OCI-LY7 (cell line): ENCODE measurements at regions not wholly inside any gene's neighbourhood (a gene's known extent, or its start where the extent isn't known, plus 50 kb on each side); places are given as distances from the start of the nearest gene placed in this dataset.

Experiments
- EZH2phosphoT487 ChIP-seq: fragments of 200-600 bp; sonication (generic); IDR thresholded peaks from 2 replicates; pipeline ENCODE4 v1.6.1; 2018; ENCODE audit warnings: low read depth, borderline replicate concordance, mild to moderate bottlenecking, mixed run types, antibody characterized with exemption, low read length, moderate library complexity, mixed read lengths
- TF ChIP-seq, protein P1 (sequence below): fragments of 200-600 bp; sonication (generic); conservative IDR thresholded peaks from 2 replicates; pipeline ENCODE4 v1.5.1; 2014; ENCODE audit warnings: mild to moderate bottlenecking, antibody characterized with exemption, low read length, moderate library complexity, mixed read lengths

DNA sequence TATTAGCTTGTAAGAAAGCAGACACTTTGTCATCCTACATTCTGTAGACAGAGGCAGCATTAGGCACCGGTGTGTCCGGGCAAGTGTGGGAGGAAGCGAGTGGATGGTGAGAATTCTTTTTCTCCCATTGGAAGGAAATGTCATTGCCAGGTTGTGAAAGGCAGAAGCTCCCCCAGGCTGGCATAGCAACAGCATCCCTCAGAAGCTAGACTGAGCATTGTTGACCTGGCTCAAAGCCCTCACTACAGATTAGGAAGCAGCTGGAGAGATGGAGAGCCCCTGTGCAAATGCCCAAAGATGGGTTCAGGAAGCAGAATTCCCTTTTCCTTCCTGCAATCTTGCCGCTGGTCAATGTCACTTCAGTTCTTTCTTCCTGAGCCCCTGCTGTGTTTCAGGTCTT is 1299.3 kb downstream of the TBC1D22A start:
- TF ChIP-seq, protein P1, sequence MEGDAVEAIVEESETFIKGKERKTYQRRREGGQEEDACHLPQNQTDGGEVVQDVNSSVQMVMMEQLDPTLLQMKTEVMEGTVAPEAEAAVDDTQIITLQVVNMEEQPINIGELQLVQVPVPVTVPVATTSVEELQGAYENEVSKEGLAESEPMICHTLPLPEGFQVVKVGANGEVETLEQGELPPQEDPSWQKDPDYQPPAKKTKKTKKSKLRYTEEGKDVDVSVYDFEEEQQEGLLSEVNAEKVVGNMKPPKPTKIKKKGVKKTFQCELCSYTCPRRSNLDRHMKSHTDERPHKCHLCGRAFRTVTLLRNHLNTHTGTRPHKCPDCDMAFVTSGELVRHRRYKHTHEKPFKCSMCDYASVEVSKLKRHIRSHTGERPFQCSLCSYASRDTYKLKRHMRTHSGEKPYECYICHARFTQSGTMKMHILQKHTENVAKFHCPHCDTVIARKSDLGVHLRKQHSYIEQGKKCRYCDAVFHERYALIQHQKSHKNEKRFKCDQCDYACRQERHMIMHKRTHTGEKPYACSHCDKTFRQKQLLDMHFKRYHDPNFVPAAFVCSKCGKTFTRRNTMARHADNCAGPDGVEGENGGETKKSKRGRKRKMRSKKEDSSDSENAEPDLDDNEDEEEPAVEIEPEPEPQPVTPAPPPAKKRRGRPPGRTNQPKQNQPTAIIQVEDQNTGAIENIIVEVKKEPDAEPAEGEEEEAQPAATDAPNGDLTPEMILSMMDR, result no peak
- TF ChIP-seq EZH2phosphoT487, result no peak
